ENCODE measurements at regions not wholly inside any gene's neighbourhood (a gene's known extent, or its start where the extent isn't known, plus 50 kb on each side); places are given as distances from the start of the nearest gene placed in this dataset.
"Not testable (repeated sequence)": the region's sequence is repeated elsewhere in the genome, so short reads cannot be mapped to it uniquely, and the experiment has no call there.

- DNase-seq (ENCODE audit: extremely low read depth in 1 of 2, low read depth in 1 of 2): no peak
Measured at GRCh38 chr3:106488331-106488730, 619.5 kb upstream of the CBLB start.

- DNase-seq (ENCODE audit: extremely low read depth in 1 of 2, low read depth in 1 of 2): no peak
Measured at GRCh38 chr3:106491796-106492195, 623.0 kb upstream of the CBLB start.

- DNase-seq (ENCODE audit: extremely low read depth in 1 of 2, low read depth in 1 of 2): no peak
Measured at GRCh38 chr3:106508331-106508893, 639.6 kb upstream of the CBLB start.

GRCh38 chr3:106510206-106510605, 641.4 kb upstream of the CBLB start:
- DNase-seq (ENCODE audit: extremely low read depth in 1 of 2, low read depth in 1 of 2): no peak

- no peak for DNase-seq (ENCODE audit: extremely low read depth in 1 of 2, low read depth in 1 of 2)
Measured at GRCh38 chr3:106512846-106513245, 644.0 kb upstream of the CBLB start.

GRCh38 chr3:106514431-106514830, 645.6 kb upstream of the CBLB start:
- DNase-seq (ENCODE audit: extremely low read depth in 1 of 2, low read depth in 1 of 2): no peak

- DNase-seq (ENCODE audit: extremely low read depth in 1 of 2, low read depth in 1 of 2): no peak
Measured at GRCh38 chr3:106518516-106518915, 649.7 kb upstream of the CBLB start.

- no peak for DNase-seq (ENCODE audit: extremely low read depth in 1 of 2, low read depth in 1 of 2)
Measured at GRCh38 chr3:106522397-106522796, 653.6 kb upstream of the CBLB start.

GRCh38 chr3:106528932-106529331, 660.1 kb upstream of the CBLB start:
- no peak for DNase-seq (ENCODE audit: extremely low read depth in 1 of 2, low read depth in 1 of 2)

- DNase-seq (ENCODE audit: extremely low read depth in 1 of 2, low read depth in 1 of 2): no peak
Measured at GRCh38 chr3:106529738-106530137, 660.9 kb upstream of the CBLB start.

- DNase-seq (ENCODE audit: extremely low read depth in 1 of 2, low read depth in 1 of 2): no peak
Measured at GRCh38 chr3:106530367-106530766, 661.6 kb upstream of the CBLB start.

- DNase-seq (ENCODE audit: extremely low read depth in 1 of 2, low read depth in 1 of 2): not testable (repeated sequence)
Measured at GRCh38 chr3:106531771-106532329, 663.0 kb upstream of the CBLB start.

GRCh38 chr3:106533093-106533787, 664.4 kb upstream of the CBLB start:
- DNase-seq (ENCODE audit: extremely low read depth in 1 of 2, low read depth in 1 of 2): no peak

GRCh38 chr3:106533788-106534160, 665.0 kb upstream of the CBLB start:
- DNase-seq (ENCODE audit: extremely low read depth in 1 of 2, low read depth in 1 of 2): no peak

GRCh38 chr3:106534206-106534605, 665.4 kb upstream of the CBLB start:
- DNase-seq (ENCODE audit: extremely low read depth in 1 of 2, low read depth in 1 of 2): peak in 1 of 2 donors; percentile 6

- DNase-seq (ENCODE audit: extremely low read depth in 1 of 2, low read depth in 1 of 2): no peak
Measured at GRCh38 chr3:106540743-106541142, 671.9 kb upstream of the CBLB start.

- no peak for DNase-seq (ENCODE audit: extremely low read depth in 1 of 2, low read depth in 1 of 2)
Measured at GRCh38 chr3:106542101-106542769, 673.4 kb upstream of the CBLB start.

- DNase-seq (ENCODE audit: extremely low read depth in 1 of 2, low read depth in 1 of 2): no peak
Measured at GRCh38 chr3:106552351-106553043, 683.7 kb upstream of the CBLB start.

GRCh38 chr3:106560451-106560966, 691.7 kb upstream of the CBLB start:
- DNase-seq (ENCODE audit: extremely low read depth in 1 of 2, low read depth in 1 of 2): no peak

- DNase-seq (ENCODE audit: extremely low read depth in 1 of 2, low read depth in 1 of 2): no peak
Measured at GRCh38 chr3:106566277-106566676, 697.5 kb upstream of the CBLB start.

- DNase-seq (ENCODE audit: extremely low read depth in 1 of 2, low read depth in 1 of 2): no peak
Measured at GRCh38 chr3:106570426-106570825, 701.6 kb upstream of the CBLB start.
